HCT116 (cell line): ENCODE measurements at regions not wholly inside any gene's neighbourhood (a gene's known extent, or its start where the extent isn't known, plus 50 kb on each side); places are given as distances from the start of the nearest gene placed in this dataset.

Experiments
- CEBPB ChIP-seq: IDR thresholded peaks from 2 replicates; pipeline ENCODE4 v1.6.1; 2012; ENCODE audit warnings: low read depth
- EZH2 ChIP-seq: fragments of 200-600 bp; sonication (generic); IDR thresholded peaks from 2 replicates; pipeline ENCODE4 v1.6.1; 2017; ENCODE audit warnings: antibody characterized with exemption, mixed run types
- FOSL1 ChIP-seq: IDR thresholded peaks from 2 replicates; pipeline ENCODE4 v1.6.1; 2012; ENCODE audit warnings: low read depth
- POLR2A ChIP-seq: IDR thresholded peaks from 2 replicates; pipeline ENCODE4 v1.7.0; 2011; ENCODE audit warnings: borderline replicate concordance; ENCODE audit not compliant: insufficient read depth, insufficient read length; ENCODE audit errors: extremely low read depth
- POLR2AphosphoS5 ChIP-seq: IDR thresholded peaks from 2 replicates; pipeline ENCODE4 v1.6.1; 2011; ENCODE audit warnings: mild to moderate bottlenecking, low read depth, low read length, moderate library complexity
- ZNF274 ChIP-seq: fragments of 200-500 bp; sonication (Bioruptor generic); IDR thresholded peaks from 2 replicates; pipeline ENCODE4 v1.6.1; 2014; ENCODE audit warnings: mild to moderate bottlenecking, low read depth, low read length, inconsistent platforms
- TF ChIP-seq, protein P1 (sequence below): IDR thresholded peaks from 2 replicates; pipeline ENCODE4 v1.6.1; 2012
- TF ChIP-seq, protein P2 (sequence below), 3 experiments: fragments of 200-600 bp in 1 of 3; sonication (generic) in 1 of 3; IDR thresholded peaks in 2 of 3; conservative IDR thresholded peaks in 1 of 3; 2 replicates each; pipeline ENCODE4 v1.5.1; 2012 to 2017; ENCODE audit warnings: low read depth in 2 of 3, low read length in 2 of 3, antibody characterized with exemption in 1 of 3, borderline replicate concordance in 1 of 3, control low read depth in 1 of 3, mild to moderate bottlenecking in 1 of 3, mixed read lengths in 1 of 3, mixed run types in 1 of 3, moderate library complexity in 1 of 3; ENCODE audit not compliant: insufficient read depth in 1 of 3
- TF ChIP-seq, protein P3 (sequence below): IDR thresholded peaks from 2 replicates; pipeline ENCODE4 v1.6.1; 2011; ENCODE audit warnings: mild to moderate bottlenecking, low read length, moderate library complexity; ENCODE audit not compliant: insufficient replicate concordance; ENCODE audit errors: extremely low read depth

DNA sequence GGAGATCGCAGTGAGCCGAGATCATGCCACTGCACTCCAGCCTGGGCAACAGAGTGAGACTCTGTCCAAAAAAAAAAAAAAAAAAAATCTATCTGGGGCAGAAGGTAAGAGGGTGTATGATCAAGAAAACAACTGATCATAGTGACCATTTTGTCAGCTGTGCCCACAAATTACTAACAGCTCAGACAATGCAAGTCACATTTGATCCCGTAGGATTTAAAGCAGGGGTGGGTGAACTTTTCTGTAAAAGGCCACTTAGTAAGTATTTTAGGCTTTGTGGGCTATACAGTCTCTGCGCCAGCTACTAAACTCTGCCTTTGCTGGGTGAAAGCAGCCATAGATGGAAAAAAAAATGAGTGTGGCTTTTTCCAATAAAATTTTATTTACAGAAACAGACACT, 57.6 kb upstream of the ABI3BP start:
- TF ChIP-seq, protein P1, sequence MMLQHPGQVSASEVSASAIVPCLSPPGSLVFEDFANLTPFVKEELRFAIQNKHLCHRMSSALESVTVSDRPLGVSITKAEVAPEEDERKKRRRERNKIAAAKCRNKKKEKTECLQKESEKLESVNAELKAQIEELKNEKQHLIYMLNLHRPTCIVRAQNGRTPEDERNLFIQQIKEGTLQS = no peak
- TF ChIP-seq POLR2A = no peak
- TF ChIP-seq, protein P2, sequence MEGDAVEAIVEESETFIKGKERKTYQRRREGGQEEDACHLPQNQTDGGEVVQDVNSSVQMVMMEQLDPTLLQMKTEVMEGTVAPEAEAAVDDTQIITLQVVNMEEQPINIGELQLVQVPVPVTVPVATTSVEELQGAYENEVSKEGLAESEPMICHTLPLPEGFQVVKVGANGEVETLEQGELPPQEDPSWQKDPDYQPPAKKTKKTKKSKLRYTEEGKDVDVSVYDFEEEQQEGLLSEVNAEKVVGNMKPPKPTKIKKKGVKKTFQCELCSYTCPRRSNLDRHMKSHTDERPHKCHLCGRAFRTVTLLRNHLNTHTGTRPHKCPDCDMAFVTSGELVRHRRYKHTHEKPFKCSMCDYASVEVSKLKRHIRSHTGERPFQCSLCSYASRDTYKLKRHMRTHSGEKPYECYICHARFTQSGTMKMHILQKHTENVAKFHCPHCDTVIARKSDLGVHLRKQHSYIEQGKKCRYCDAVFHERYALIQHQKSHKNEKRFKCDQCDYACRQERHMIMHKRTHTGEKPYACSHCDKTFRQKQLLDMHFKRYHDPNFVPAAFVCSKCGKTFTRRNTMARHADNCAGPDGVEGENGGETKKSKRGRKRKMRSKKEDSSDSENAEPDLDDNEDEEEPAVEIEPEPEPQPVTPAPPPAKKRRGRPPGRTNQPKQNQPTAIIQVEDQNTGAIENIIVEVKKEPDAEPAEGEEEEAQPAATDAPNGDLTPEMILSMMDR (IDR thresholded peaks at IDR 0.05 in 2 of 3, conservative IDR thresholded peaks at IDR 0.05 in 1 of 3; ENCODE audit: borderline replicate concordance in 1 of 3, insufficient read depth in 1 of 3, low read depth in 2 of 3, low read length in 2 of 3) = no peak
- TF ChIP-seq, protein P3, sequence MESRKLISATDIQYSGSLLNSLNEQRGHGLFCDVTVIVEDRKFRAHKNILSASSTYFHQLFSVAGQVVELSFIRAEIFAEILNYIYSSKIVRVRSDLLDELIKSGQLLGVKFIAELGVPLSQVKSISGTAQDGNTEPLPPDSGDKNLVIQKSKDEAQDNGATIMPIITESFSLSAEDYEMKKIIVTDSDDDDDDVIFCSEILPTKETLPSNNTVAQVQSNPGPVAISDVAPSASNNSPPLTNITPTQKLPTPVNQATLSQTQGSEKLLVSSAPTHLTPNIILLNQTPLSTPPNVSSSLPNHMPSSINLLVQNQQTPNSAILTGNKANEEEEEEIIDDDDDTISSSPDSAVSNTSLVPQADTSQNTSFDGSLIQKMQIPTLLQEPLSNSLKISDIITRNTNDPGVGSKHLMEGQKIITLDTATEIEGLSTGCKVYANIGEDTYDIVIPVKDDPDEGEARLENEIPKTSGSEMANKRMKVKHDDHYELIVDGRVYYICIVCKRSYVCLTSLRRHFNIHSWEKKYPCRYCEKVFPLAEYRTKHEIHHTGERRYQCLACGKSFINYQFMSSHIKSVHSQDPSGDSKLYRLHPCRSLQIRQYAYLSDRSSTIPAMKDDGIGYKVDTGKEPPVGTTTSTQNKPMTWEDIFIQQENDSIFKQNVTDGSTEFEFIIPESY = no peak
- TF ChIP-seq ZNF274 = no peak
- no peak for TF ChIP-seq POLR2AphosphoS5
- TF ChIP-seq FOSL1 = no peak
- TF ChIP-seq CEBPB = no peak
- TF ChIP-seq EZH2 = no peak
